Aorta (tissue), 5 donors: ENCODE measurements at regions not wholly inside any gene's neighbourhood (a gene's known extent, or its start where the extent isn't known, plus 50 kb on each side); places are given as distances from the start of the nearest gene placed in this dataset.

Experiments
- ATAC-seq: fragments of 200-7000 bp; cut with Tn5 transposase; one replicate; pipeline ENCODE4 v1.9.1; 2022; ENCODE audit warnings: moderate library complexity; ENCODE audit not compliant: low FRiP score
- DNase-seq, 2 donors: peaks; one replicate each; pipeline ENCODE4 v3.0.0-alpha.2; 2020
- H3K27ac ChIP-seq, 2 donors: one replicate each; pipeline ENCODE4 v1.5.1; 2013; ENCODE audit warnings: low read length in 2 of 2, mild to moderate bottlenecking in 2 of 2, moderate library complexity in 2 of 2, control low read depth in 1 of 2, inconsistent platforms in 1 of 2, low read depth in 1 of 2
- H3K27me3 ChIP-seq, 2 donors: one replicate each; pipeline ENCODE4 v1.6.1; 2013; ENCODE audit warnings: control low read depth in 1 of 2, low read length in 1 of 2, mild to moderate bottlenecking in 1 of 2, moderate library complexity in 1 of 2; ENCODE audit not compliant: insufficient read depth in 2 of 2, control insufficient read depth in 1 of 2
- H3K36me3 ChIP-seq, 2 donors: one replicate each; pipeline ENCODE4 v1.6.1; 2013; ENCODE audit warnings: control low read depth in 1 of 2, low read length in 1 of 2, mild to moderate bottlenecking in 1 of 2; ENCODE audit not compliant: insufficient read depth in 2 of 2, control insufficient read depth in 1 of 2
- H3K4me1 ChIP-seq, 2 donors: one replicate each; pipeline ENCODE4 v1.6.1; 2013; ENCODE audit warnings: low read length in 2 of 2, control low read depth in 1 of 2, mild to moderate bottlenecking in 1 of 2, moderate library complexity in 1 of 2; ENCODE audit not compliant: insufficient read depth in 2 of 2, control insufficient read depth in 1 of 2
- H3K4me3 ChIP-seq, 2 donors: one replicate each; pipeline ENCODE4 v1.5.1; 2013; ENCODE audit warnings: low read length in 2 of 2, control low read depth in 1 of 2, mild to moderate bottlenecking in 1 of 2
- H3K9me3 ChIP-seq: one replicate; pipeline ENCODE4 v1.6.1; 2013; ENCODE audit warnings: mild to moderate bottlenecking, low read length; ENCODE audit not compliant: control insufficient read depth
- WGBS, 2 donors: extraction: QIAGEN DNeasy Blood & Tissue Kit; methylation state at CpG; one replicate each; pipeline ENCODE4 v1.1.7; 2013; 5-methylcytosine and 5-hydroxymethylcytosine counted together
- intact Hi-C, 2 donors: fragments of 100-400 bp; cut with DNase I; formaldehyde crosslinking; loops; one replicate each; pipeline versions ENCODE4 v1.14.2 to v1.15.0; 2022
- donor health status: healthy with polysubstance abuse.
- donor health status: Bipolar disorder and iron deficiency.
- donor health status: DM: no; HTN: no; CAD: no.
- donor health status: DM: no; HTN: no; CAD: no.
- donor health status: DM: yes; HTN: yes; CAD: no.

GRCh38 chr4:11542952-11543351 is 114.3 kb upstream of the HS3ST1 start:
- DNase-seq, result no peak
- Histone ChIP-seq H3K27ac (no peak overlapping the region), H3K4me1 (peaks cover 0 to 2% of the 10 kb centered on the region in 2 donors), H3K36me3 (no peaks in the 10 kb centered on the region), H3K27me3 (no peaks in the 10 kb centered on the region), H3K9me3 (no peaks in the 10 kb centered on the region), H3K4me3 (no peak overlapping the region)
- WGBS, 2 donors, result 80 to 87% methylated on average over 2 of the region's 2 CpGs
- intact Hi-C loops, result no loop called here
- no peak for ATAC-seq

- ATAC-seq, result no peak
- intact Hi-C loops, result no loop called here
- Histone ChIP-seq H3K4me1 (no peaks in the 10 kb centered on the region), H3K27ac (no peak overlapping the region), H3K27me3 (no peaks in the 10 kb centered on the region), H3K4me3 (no peak overlapping the region), H3K36me3 (no peaks in the 10 kb centered on the region), H3K9me3 (no peaks in the 10 kb centered on the region)
- no peak for DNase-seq
- WGBS, 2 donors, result 76 to 83% methylated on average over 4 of the region's 4 CpGs
Measured at GRCh38 chr4:11537846-11538245, 109.2 kb upstream of the HS3ST1 start.

- Histone ChIP-seq H3K27ac (no peak overlapping the region), H3K27me3 (peaks cover 0 to 1% of the 10 kb centered on the region in 2 donors), H3K9me3 (peaks cover 2% of the 10 kb centered on the region), H3K4me3 (no peak overlapping the region), H3K4me1 (no peaks in the 10 kb centered on the region), H3K36me3 (no peaks in the 10 kb centered on the region)
- DNase-seq, result no peak
- WGBS, 2 donors, result 54 to 72% methylated on average over 5 of the region's 5 CpGs
- no peak for ATAC-seq
- intact Hi-C loops, result no loop called here
Measured at GRCh38 chr4:11535333-11535732, 106.6 kb upstream of the HS3ST1 start.

- Histone ChIP-seq H3K9me3 (peaks cover 2% of the 10 kb centered on the region), H3K27me3 (peaks cover 0 to 1% of the 10 kb centered on the region in 2 donors), H3K36me3 (no peaks in the 10 kb centered on the region), H3K4me3 (no peak overlapping the region), H3K27ac (no peak overlapping the region), H3K4me1 (no peaks in the 10 kb centered on the region)
- intact Hi-C loops, result no loop called here
- DNase-seq (no peak), ATAC-seq (no peak)
- WGBS, 2 donors, result 37 to 41% methylated on average over 2 of the region's 2 CpGs
Measured at GRCh38 chr4:11534623-11535302, 106.1 kb upstream of the HS3ST1 start.

- ATAC-seq (no peak), DNase-seq (no peak)
- H3K27ac ChIP-seq, result no peak overlapping the region
- WGBS, 2 donors, result 75 to 89% methylated on average over 2 of the region's 2 CpGs
- H3K4me3 ChIP-seq, result no peak overlapping the region
- H3K27me3 ChIP-seq, result peaks cover 0 to 1% of the 10 kb centered on the region in 2 donors
- intact Hi-C loops, result no loop called here
- H3K4me1 ChIP-seq, result no peaks in the 10 kb centered on the region
- no peaks in the 10 kb centered on the region for H3K36me3 ChIP-seq
- peaks cover 2% of the 10 kb centered on the region for H3K9me3 ChIP-seq
Measured at GRCh38 chr4:11532138-11532537, 103.4 kb upstream of the HS3ST1 start.

- Histone ChIP-seq H3K9me3 (peaks cover 2% of the 10 kb centered on the region), H3K27ac (no peak overlapping the region), H3K36me3 (no peaks in the 10 kb centered on the region), H3K27me3 (peaks cover 0 to 1% of the 10 kb centered on the region in 2 donors), H3K4me1 (no peaks in the 10 kb centered on the region), H3K4me3 (no peak overlapping the region)
- DNase-seq, result no peak
- ATAC-seq, result no peak
- 55 to 65% methylated on average over 9 of the region's 9 CpGs for WGBS, 2 donors
- intact Hi-C loops, result no loop called here
Measured at GRCh38 chr4:11529625-11530201, 101.0 kb upstream of the HS3ST1 start.

GRCh38 chr4:11525085-11525484 is 96.4 kb upstream of the HS3ST1 start:
- no peaks in the 10 kb centered on the region for H3K4me1 ChIP-seq
- H3K9me3 ChIP-seq, result no peaks in the 10 kb centered on the region
- no peak for DNase-seq
- 67 to 76% methylated on average over 1 of the region's 1 CpG for WGBS, 2 donors
- no peak overlapping the region for H3K27ac ChIP-seq
- ATAC-seq, result no peak
- intact Hi-C loops, result no loop called here
- H3K4me3 ChIP-seq, result no peak overlapping the region
- H3K36me3 ChIP-seq, result no peaks in the 10 kb centered on the region
- H3K27me3 ChIP-seq, result no peaks in the 10 kb centered on the region

- Histone ChIP-seq H3K4me3 (no peak overlapping the region), H3K27ac (no peak overlapping the region), H3K36me3 (no peaks in the 10 kb centered on the region), H3K4me1 (no peaks in the 10 kb centered on the region), H3K27me3 (no peaks in the 10 kb centered on the region), H3K9me3 (no peaks in the 10 kb centered on the region)
- DNase-seq (no peak), ATAC-seq (no peak)
- intact Hi-C loops, result no loop called here
- WGBS, 2 donors, result 31 to 41% methylated on average over 1 of the region's 1 CpG
Measured at GRCh38 chr4:11518754-11519153, 90.1 kb upstream of the HS3ST1 start.

GRCh38 chr4:11514779-11515419 is 86.2 kb upstream of the HS3ST1 start:
- DNase-seq (no peak), ATAC-seq (no peak)
- Histone ChIP-seq H3K4me3 (no peak overlapping the region), H3K27ac (no peak overlapping the region), H3K9me3 (no peaks in the 10 kb centered on the region), H3K27me3 (no peaks in the 10 kb centered on the region), H3K4me1 (no peaks in the 10 kb centered on the region), H3K36me3 (no peaks in the 10 kb centered on the region)
- intact Hi-C loops, result no loop called here
- 39 to 58% methylated on average over 11 of the region's 11 CpGs for WGBS, 2 donors
